WERI-Rb-1 (cell line): ENCODE measurements at regions not wholly inside any gene's neighbourhood (a gene's known extent, or its start where the extent isn't known, plus 50 kb on each side); places are given as distances from the start of the nearest gene placed in this dataset.
"Not testable (repeated sequence)": the region's sequence is repeated elsewhere in the genome, so short reads cannot be mapped to it uniquely, and the experiment has no call there.

Experiments
- DNase-seq: peaks from one replicate; pipeline ENCODE4 v3.0.0-alpha.2; 2020
- H3K27ac ChIP-seq: fragments of 250-450 bp; sonication (Bioruptor Pico); 2 replicates; pipeline ENCODE4 v1.5.1; 2020; ENCODE audit warnings: mild to moderate bottlenecking, moderate library complexity
- H3K27me3 ChIP-seq: fragments of 250-450 bp; sonication (Bioruptor Pico); 2 replicates; pipeline ENCODE4 v1.5.1; 2021; ENCODE audit warnings: mild to moderate bottlenecking, low read depth, moderate library complexity; ENCODE audit not compliant: insufficient read depth, severe bottlenecking
- H3K36me3 ChIP-seq: fragments of 250-450 bp; sonication (Bioruptor Pico); 2 replicates; pipeline ENCODE4 v1.5.1; 2020; ENCODE audit warnings: mild to moderate bottlenecking, moderate library complexity
- H3K4me3 ChIP-seq: 2 replicates; pipeline ENCODE4 v1.5.1; 2011; ENCODE audit warnings: low read depth, mild to moderate bottlenecking, control low read depth, low read length
- H3K9me3 ChIP-seq: fragments of 250-450 bp; sonication (Bioruptor Pico); 2 replicates; pipeline ENCODE4 v1.5.1; 2021; ENCODE audit warnings: mild to moderate bottlenecking, moderate library complexity; ENCODE audit not compliant: severe bottlenecking
- TF ChIP-seq, protein P1 (sequence below): IDR thresholded peaks from 2 replicates; pipeline ENCODE4 v1.5.1; 2011; ENCODE audit warnings: low read depth, mild to moderate bottlenecking, control low read depth, inconsistent platforms, low read length

DNA sequence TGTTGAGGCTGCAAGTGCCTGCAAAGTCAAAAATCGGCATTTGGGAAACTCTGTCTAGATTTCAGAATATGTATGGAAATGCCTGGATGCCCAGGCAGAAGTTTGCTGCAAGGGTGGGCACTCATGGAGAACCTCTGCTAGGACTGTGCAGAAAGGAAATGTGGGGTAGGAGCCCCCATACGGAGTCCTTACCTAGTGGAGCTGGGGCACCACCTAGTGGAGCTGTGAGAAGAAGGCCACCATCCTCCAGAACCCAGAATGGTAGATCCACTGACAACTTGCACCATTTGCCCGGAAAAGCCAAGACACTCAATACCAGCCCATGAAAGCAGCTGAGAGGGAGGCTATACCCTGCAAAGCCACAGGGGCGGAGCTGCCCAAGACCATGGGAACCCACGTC, 671.2 kb upstream of the ZWINT start:
- not testable (repeated sequence) for H3K27me3 ChIP-seq, H3K36me3 ChIP-seq, H3K9me3 ChIP-seq, H3K4me3 ChIP-seq, H3K27ac ChIP-seq
- DNase-seq = peak; percentile 18
- TF ChIP-seq, protein P1, sequence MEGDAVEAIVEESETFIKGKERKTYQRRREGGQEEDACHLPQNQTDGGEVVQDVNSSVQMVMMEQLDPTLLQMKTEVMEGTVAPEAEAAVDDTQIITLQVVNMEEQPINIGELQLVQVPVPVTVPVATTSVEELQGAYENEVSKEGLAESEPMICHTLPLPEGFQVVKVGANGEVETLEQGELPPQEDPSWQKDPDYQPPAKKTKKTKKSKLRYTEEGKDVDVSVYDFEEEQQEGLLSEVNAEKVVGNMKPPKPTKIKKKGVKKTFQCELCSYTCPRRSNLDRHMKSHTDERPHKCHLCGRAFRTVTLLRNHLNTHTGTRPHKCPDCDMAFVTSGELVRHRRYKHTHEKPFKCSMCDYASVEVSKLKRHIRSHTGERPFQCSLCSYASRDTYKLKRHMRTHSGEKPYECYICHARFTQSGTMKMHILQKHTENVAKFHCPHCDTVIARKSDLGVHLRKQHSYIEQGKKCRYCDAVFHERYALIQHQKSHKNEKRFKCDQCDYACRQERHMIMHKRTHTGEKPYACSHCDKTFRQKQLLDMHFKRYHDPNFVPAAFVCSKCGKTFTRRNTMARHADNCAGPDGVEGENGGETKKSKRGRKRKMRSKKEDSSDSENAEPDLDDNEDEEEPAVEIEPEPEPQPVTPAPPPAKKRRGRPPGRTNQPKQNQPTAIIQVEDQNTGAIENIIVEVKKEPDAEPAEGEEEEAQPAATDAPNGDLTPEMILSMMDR = peak; percentile 43

DNA sequence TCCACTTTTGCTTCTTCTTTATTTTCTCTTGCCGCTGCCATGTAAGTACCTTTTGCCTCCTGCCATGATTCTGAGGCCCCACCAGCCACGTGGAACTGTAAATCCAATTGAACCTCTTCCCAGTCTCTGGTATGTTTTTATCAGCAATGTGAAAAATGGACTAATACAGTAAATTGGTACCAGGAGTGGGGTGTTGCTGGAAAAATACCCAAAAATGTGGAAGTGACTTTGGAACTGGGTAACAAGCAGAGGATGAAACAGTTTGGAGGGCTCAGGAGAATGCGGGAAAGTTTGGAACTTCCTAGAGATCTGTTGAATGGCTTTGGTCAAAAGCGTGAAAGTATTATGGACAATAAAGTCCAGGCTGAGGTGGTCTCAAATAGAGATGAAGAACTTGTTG, 670.3 kb upstream of the ZWINT start:
- Histone ChIP-seq H3K4me3 (no peak overlapping the region), H3K27me3 (no peaks in the 10 kb centered on the region), H3K27ac (no peak overlapping the region), H3K9me3 (no peaks in the 10 kb centered on the region), H3K36me3 (no peaks in the 10 kb centered on the region)
- TF ChIP-seq, protein P1 = no peak
- DNase-seq = no peak

DNA sequence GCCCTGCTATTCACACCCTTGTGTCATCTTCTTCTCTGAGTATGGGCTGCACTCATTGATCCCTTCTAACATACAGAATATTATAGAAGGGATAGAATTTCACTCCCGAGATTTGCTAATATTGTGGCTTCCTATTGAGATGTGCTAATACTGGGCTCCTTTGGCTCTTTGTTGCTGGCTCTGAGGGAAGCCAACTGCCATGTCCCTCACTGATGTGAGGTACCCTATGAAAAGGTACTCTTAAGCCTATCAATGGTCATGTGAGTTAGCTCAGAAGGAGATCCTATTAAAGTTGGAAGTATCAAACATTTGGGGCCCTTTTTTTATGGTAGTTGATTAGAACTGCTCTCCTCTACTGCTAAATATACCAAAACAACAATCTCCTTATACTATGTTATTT, 665.2 kb upstream of the ZWINT start:
- Histone ChIP-seq H3K4me3 (no peak overlapping the region), H3K9me3 (no peaks in the 10 kb centered on the region), H3K36me3 (no peaks in the 10 kb centered on the region), H3K27ac (no peak overlapping the region), H3K27me3 (no peaks in the 10 kb centered on the region)
- TF ChIP-seq, protein P1 = no peak
- DNase-seq = no peak

DNA sequence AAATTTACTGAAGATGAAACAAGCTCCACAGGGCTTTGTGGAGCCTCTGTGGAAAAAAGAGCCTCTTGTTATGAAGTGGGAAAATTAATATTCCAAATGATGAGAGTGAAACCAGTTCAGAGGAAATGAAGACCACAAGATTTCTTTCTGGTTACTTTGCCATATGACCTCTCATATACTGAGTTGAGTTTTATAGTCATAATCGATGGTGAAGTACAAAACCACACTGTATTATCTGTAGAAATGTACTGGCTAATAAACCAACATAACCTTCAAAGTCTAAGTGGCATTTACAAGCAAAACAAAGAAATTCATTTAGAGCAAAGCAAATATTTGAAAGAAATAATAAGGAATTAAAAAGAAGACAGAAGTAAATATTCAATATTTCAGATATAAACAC, 662.6 kb upstream of the ZWINT start:
- no peak for DNase-seq
- Histone ChIP-seq H3K27me3 (no peaks in the 10 kb centered on the region), H3K9me3 (no peaks in the 10 kb centered on the region), H3K4me3 (no peak overlapping the region), H3K36me3 (no peaks in the 10 kb centered on the region), H3K27ac (no peak overlapping the region)
- TF ChIP-seq, protein P1 = no peak

DNA sequence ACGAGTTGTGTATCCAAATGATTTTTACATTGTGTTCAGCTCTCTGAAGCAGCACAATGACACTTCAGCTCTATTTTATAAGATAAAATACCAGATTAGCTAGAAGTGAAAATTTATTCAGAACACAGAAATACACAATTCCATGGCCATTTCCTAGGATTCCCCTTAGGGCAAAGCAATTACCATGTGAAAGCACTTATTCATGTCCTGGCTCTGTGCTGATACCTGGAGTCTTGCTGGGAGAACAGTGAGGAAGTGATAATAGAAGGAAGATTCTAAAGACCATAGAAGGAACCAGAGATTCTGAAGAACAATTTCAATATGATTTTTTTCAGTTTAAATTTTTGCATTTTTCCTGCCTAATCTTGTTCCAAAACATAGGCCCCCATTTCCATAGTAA, 657.4 kb upstream of the ZWINT start:
- DNase-seq = no peak
- Histone ChIP-seq H3K27ac (no peak overlapping the region), H3K36me3 (no peaks in the 10 kb centered on the region), H3K9me3 (no peaks in the 10 kb centered on the region), H3K27me3 (no peaks in the 10 kb centered on the region), H3K4me3 (no peak overlapping the region)
- TF ChIP-seq, protein P1 = no peak

DNA sequence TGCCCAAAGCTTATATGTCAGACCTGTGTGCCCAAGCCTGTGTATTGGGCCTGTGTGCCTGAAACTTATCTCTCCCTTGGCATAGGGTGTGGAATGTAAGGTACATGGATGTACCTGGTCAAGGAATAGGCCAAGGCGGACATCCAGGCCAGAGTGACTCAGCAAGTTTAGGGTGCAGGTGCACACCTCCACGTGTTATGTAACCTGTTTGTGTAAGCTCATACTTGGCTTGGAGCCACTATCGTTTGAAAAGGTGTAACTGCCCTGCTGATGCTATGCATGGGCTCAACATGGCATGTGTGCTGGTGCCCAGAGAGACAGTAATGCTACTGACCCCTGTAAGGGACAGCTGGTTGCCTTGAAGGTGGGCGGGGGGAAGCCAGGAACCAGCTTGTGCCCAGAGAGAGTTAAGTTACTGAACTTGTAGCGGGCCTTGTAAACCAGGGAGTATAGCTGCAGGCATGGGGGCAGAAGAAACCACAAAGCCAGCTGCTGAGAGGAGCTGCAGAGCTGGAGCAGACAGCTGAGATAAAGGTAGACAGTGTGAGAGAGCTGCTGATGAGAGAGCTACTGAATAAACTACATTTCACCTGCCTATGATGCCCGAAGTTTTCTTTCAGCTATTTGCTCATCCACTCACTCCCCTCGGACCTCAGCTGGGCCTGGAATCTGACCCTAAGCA, 656.4 kb upstream of the ZWINT start:
- no peak for DNase-seq
- Histone ChIP-seq H3K27ac (no peak overlapping the region), H3K36me3 (no peaks in the 10 kb centered on the region), H3K27me3 (no peaks in the 10 kb centered on the region), H3K9me3 (no peaks in the 10 kb centered on the region), H3K4me3 (no peak overlapping the region)
- TF ChIP-seq, protein P1 = no peak
